NCI-H1105 treated with DMSO at 0.1 percent for 48 hours (cell line): ENCODE measurements at regions not wholly inside any gene's neighbourhood (a gene's known extent, or its start where the extent isn't known, plus 50 kb on each side); places are given as distances from the start of the nearest gene placed in this dataset.
A peak's percentile ranks its signal among the peaks of the same experiment; 100 is the strongest.

Experiments
- DNase-seq: peaks from one replicate; lab custom pipeline; 2025; lab: John Stamatoyannopoulos, UW

GRCh38 chr1:219993554-219994433 lies 52.5 kb downstream of the EPRS1 start:
- DNase-seq = no peak

DNA sequence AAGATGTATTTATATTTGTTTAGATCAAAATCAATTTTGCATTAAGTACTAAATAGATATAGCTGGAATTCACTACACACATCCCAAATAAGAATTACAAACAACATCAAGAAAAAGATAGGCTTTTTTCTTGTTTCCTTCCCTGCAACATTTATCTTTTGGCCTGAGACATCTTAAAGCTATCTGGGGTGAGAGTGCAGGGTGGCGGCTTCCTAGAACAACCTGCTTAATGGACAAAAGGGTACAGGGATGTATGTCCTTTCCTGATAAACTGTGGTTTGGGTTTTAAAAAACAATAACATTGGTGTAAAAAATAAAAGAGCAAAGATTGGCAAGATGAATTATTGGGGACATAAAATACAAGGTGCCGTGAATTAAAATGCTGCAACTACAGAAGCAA lies 54.4 kb downstream of the EPRS1 start:
- DNase-seq = no peak

DNA sequence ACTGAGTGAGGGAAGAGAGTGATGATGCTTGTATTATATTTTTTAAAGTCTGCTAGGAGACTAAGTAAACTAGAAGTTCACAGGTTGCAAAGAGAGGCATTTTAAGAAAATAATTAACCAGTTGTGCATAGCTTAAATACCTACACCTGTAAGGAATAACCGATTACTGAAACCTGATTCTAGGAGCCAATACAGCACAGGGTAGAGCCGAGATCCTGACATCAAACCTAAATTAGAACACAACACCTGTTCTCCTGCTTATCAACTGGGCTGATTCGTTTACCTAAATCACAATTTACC lies 54.8 kb downstream of the EPRS1 start:
- DNase-seq = no peak

DNA sequence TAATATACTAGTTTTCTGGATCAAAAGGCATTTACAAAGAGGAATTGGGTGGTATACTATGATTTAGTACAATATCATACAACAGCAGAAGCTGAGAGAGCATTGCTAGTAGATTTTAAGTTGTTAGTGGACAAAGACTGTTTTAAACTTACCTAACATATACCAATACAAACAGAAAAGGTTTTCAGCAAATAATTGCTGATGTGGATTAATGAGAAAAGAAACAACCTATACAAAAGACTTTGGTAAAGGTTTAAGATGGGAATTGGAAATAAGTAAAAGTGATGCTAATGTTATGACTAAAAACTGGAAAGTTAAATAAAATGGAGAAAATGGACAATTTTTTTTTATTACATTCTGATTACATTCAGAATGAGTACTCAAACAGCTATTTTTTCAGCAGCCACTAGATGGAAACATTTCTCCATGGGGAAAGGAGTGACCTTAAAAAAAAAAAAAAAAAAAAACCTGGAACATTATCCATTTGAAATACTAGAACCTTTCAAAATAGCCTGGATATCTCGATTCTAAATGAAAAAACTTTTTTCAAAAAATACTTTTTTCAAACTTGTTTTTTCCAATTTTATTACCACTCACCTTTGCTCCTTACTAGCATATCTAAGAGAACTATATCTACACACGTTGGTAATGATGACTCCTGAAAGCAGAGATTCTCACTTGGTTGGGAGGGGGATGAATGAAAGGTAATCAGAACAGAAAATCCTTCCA lies 55.4 kb downstream of the EPRS1 start:
- peak; percentile 42 for DNase-seq

GRCh38 chr1:219989766-219990165 lies 56.5 kb downstream of the EPRS1 start:
- DNase-seq = no peak

GRCh38 chr1:219988818-219989217 lies 57.5 kb downstream of the EPRS1 start:
- no peak for DNase-seq

DNA sequence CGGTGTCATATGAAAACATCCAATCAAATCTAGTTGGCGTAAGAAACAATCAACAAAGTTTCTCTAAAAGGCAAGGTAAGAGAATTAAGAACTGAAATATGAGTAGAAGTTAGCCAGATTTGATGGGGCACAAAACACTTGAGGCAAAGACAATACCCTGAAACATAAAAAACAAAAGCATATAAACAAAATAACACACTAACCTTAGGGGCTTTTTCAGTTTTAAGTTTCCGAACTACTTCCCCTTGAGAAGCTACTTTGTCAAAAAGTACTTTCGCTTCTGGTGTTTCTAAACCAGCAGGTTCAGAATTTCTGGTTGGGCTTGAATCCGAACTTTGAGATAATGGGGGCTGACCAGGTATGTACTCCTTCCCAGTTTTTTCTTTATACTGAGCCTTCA lies 57.9 kb downstream of the EPRS1 start:
- DNase-seq = no peak

DNA sequence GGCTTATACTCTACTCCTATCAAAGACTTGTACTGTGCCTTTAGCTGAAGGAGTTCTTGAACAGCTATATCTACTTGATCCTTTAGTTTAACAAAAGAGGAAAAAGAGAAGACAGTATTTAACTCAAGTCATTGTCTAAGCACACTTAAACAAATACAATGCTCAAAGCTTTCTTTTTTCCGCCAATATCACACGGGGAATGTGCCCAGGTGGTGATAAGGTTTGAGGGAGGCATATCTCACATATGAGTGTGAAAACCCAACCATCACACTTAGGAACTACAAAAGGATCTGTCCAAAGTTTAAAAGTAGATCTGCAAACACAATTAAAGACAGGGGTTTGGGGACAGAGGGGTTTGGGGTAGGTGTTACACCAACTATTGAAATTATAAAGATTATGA lies 59.0 kb upstream of the SLC30A10 start:
- DNase-seq = no peak

DNA sequence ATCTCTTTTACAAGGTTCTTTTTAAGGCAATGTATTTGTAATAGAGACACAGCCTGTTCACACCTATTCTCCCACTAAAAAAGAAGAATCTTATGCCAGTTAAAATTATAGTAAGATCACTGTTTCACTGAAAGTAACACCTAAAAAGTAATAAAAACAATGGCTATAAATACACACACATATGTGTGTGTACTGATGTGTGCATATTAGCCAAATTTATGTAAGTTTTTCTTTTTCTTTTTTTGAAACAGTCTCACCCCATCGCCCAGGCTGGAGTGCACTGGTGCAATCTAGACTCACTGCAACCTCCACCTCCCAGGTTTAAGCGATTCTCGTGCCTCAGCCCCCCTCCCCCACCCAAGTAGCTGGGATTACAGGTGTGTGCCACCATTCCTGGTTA lies 56.8 kb upstream of the SLC30A10 start:
- no peak for DNase-seq
